ENCODE measurements at regions not wholly inside any gene's neighbourhood (a gene's known extent, or its start where the extent isn't known, plus 50 kb on each side); places are given as distances from the start of the nearest gene placed in this dataset.

DNA sequence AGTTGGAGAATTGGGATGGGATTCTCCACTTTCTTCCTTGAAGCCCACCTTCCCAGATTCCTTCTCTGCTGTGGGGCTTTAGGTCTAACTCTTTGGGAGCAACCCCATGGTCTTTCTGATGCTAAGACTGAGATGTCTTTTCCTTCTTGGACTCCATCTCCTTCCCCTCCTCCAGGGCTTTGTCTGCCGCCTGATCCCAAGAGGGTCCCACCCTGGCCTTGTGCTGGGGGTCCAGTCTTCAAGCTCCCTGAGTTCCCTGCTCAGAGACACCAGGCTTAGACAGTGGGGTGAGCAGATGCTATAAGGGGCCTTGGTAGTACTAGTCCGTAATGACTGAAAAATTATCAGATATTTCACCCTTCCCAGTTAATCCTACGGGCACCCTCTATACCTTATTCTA, 150.5 kb downstream of the PTPN20 start:
- H3K9me3 ChIP-seq (ENCODE audit: insufficient read depth, low read depth, low read length), result no peaks in the 10 kb centered on the region
- H3K9me2 ChIP-seq (replicated peaks; ENCODE audit: low read depth, low read length), result no peaks in the 10 kb centered on the region
- H3K4me3 ChIP-seq (ENCODE audit: low read length, poor library complexity, severe bottlenecking), result no peak overlapping the region
- no peaks in the 10 kb centered on the region for H3K79me2 ChIP-seq (ENCODE audit: insufficient read depth, low read length)
- no peaks in the 10 kb centered on the region for H3K36me3 ChIP-seq (ENCODE audit: insufficient read depth, low read length)
- no peak overlapping the region for H3K4me2 ChIP-seq (ENCODE audit: low read depth, low read length, poor library complexity, severe bottlenecking)
- no peaks in the 10 kb centered on the region for H3K27me3 ChIP-seq (ENCODE audit: insufficient read depth, low read length, poor library complexity, severe bottlenecking)
- H3F3A ChIP-seq (ENCODE audit: low read depth), result no peaks in the 10 kb centered on the region
- no peak overlapping the region for H3K9ac ChIP-seq (ENCODE audit: low read depth, low read length, poor library complexity, severe bottlenecking)
- TF ChIP-seq EZH2phosphoT487 (IDR thresholded peaks at IDR 0.05; ENCODE audit: borderline replicate concordance), result no peak
- TF ChIP-seq, protein P1, sequence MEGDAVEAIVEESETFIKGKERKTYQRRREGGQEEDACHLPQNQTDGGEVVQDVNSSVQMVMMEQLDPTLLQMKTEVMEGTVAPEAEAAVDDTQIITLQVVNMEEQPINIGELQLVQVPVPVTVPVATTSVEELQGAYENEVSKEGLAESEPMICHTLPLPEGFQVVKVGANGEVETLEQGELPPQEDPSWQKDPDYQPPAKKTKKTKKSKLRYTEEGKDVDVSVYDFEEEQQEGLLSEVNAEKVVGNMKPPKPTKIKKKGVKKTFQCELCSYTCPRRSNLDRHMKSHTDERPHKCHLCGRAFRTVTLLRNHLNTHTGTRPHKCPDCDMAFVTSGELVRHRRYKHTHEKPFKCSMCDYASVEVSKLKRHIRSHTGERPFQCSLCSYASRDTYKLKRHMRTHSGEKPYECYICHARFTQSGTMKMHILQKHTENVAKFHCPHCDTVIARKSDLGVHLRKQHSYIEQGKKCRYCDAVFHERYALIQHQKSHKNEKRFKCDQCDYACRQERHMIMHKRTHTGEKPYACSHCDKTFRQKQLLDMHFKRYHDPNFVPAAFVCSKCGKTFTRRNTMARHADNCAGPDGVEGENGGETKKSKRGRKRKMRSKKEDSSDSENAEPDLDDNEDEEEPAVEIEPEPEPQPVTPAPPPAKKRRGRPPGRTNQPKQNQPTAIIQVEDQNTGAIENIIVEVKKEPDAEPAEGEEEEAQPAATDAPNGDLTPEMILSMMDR (conservative IDR thresholded peaks at IDR 0.05; ENCODE audit: low read length), result no peak
- H4K20me1 ChIP-seq (ENCODE audit: insufficient read depth, low read length, poor library complexity, severe bottlenecking), result no peaks in the 10 kb centered on the region
- H3K4me1 ChIP-seq (ENCODE audit: insufficient read depth, low read length, poor library complexity, severe bottlenecking), result peaks cover 8% of the 10 kb centered on the region
- no peak overlapping the region for H2AFZ ChIP-seq (ENCODE audit: low read length)

DNA sequence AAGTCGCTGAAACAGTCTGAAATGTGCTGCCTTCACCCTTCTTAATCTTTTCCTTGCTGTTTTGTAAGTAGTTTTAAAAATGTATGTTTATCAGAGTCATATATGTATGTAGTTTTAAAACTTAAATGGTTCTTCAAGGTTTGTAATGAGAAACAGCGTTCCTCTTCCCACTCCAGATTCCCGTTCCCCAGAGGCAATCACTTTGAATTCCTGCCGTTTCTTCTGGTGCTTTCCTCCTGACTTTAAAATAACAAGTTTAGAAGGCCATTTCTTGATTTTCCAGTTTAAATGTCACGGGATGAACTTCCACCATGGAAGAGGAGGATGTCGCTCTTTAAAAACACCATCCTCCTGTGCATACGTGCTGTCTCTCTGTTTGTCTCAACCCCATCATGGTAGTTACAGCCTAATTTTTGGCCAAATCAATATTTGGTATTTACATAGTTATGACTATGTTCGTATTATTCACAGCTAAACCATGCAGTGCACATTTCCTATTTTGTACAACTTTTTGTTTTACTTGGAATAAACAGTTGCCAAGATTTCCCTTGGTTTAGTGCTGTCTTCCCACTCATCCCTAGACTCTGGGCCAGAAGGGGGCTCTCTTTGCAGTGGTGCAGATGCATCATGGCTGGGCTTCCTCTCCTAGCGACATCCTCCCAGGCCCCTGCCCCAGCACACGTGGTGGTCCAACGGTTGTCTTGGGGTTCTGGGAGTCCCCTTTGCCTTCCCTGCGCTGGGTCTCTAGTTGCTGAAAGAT, 151.4 kb downstream of the PTPN20 start:
- Histone ChIP-seq H3K9me2 (replicated peaks; ENCODE audit: low read depth, low read length) (no peaks in the 10 kb centered on the region), H3K4me3 (ENCODE audit: low read length, poor library complexity, severe bottlenecking) (no peak overlapping the region), H3K4me1 (ENCODE audit: insufficient read depth, low read length, poor library complexity, severe bottlenecking) (peaks cover 9% of the 10 kb centered on the region), H3K4me2 (ENCODE audit: low read depth, low read length, poor library complexity, severe bottlenecking) (no peak overlapping the region), H3K79me2 (ENCODE audit: insufficient read depth, low read length) (no peaks in the 10 kb centered on the region), H2AFZ (ENCODE audit: low read length) (peak overlapping the region; percentile 54; the same call in 1 of the 2 replicates), H3K36me3 (ENCODE audit: insufficient read depth, low read length) (no peaks in the 10 kb centered on the region), H4K20me1 (ENCODE audit: insufficient read depth, low read length, poor library complexity, severe bottlenecking) (no peaks in the 10 kb centered on the region), H3K27me3 (ENCODE audit: insufficient read depth, low read length, poor library complexity, severe bottlenecking) (no peaks in the 10 kb centered on the region), H3K9ac (ENCODE audit: low read depth, low read length, poor library complexity, severe bottlenecking) (no peak overlapping the region), H3K9me3 (ENCODE audit: insufficient read depth, low read depth, low read length) (no peaks in the 10 kb centered on the region), H3F3A (ENCODE audit: low read depth) (no peaks in the 10 kb centered on the region)
- TF ChIP-seq, protein P1 (conservative IDR thresholded peaks at IDR 0.05; ENCODE audit: low read length), result peak; percentile 71
- TF ChIP-seq EZH2phosphoT487 (IDR thresholded peaks at IDR 0.05; ENCODE audit: borderline replicate concordance), result no peak

DNA sequence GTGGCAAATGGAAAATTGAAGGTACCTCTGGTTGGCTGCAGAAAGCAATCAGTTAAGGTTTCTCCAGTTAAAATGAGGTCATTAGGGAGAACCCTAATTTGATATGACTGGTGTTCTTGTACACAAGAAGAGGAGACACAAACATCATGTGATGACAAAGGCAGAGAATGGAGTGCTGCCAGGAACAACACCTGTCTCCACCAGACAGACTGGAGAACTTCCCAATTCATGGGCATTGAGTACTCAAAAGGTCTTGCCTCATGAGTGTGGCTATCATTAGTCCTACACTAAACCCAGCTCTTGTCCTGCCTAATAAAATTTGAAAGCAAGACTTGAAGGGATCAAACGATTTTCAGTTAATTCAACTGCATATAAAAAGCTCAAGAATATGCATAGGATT, 152.6 kb downstream of the PTPN20 start:
- Histone ChIP-seq H2AFZ (ENCODE audit: low read length) (peak overlapping the region; percentile 54; the same call in 1 of the 2 replicates), H3F3A (ENCODE audit: low read depth) (no peaks in the 10 kb centered on the region), H3K36me3 (ENCODE audit: insufficient read depth, low read length) (no peaks in the 10 kb centered on the region), H3K4me1 (ENCODE audit: insufficient read depth, low read length, poor library complexity, severe bottlenecking) (peaks cover 21% of the 10 kb centered on the region), H3K4me3 (ENCODE audit: low read length, poor library complexity, severe bottlenecking) (no peak overlapping the region), H3K79me2 (ENCODE audit: insufficient read depth, low read length) (no peaks in the 10 kb centered on the region), H3K27me3 (ENCODE audit: insufficient read depth, low read length, poor library complexity, severe bottlenecking) (no peaks in the 10 kb centered on the region), H3K9ac (ENCODE audit: low read depth, low read length, poor library complexity, severe bottlenecking) (no peak overlapping the region), H3K9me2 (replicated peaks; ENCODE audit: low read depth, low read length) (no peaks in the 10 kb centered on the region), H4K20me1 (ENCODE audit: insufficient read depth, low read length, poor library complexity, severe bottlenecking) (no peaks in the 10 kb centered on the region), H3K4me2 (ENCODE audit: low read depth, low read length, poor library complexity, severe bottlenecking) (no peak overlapping the region), H3K9me3 (ENCODE audit: insufficient read depth, low read depth, low read length) (no peaks in the 10 kb centered on the region)
- TF ChIP-seq EZH2phosphoT487 (IDR thresholded peaks at IDR 0.05; ENCODE audit: borderline replicate concordance), result no peak
- TF ChIP-seq, protein P1 (conservative IDR thresholded peaks at IDR 0.05; ENCODE audit: low read length), result no peak

Data from Loucy (cell line).